ENCODE measurements at regions not wholly inside any gene's neighbourhood (a gene's known extent, or its start where the extent isn't known, plus 50 kb on each side); places are given as distances from the start of the nearest gene placed in this dataset.

DNA sequence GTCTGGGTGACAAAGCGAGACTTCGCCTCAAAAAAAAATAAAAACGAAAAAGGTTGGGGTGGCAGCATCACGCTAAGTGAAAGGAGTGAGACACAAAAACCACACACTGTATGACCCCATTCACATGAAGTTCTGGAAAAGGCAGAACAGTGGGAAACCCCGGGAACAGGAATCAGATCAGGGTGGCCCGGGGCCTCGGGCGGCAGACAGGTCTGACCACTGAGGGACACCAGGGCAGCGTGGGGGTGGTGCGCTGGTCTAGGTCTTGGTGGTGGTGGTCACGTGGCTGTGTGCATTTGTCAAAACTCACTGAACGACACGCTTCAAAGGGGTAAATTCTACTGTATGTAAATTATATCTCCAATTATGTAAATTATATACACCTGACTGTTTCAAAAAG is 79.7 kb upstream of the PRR20G start:
- Histone ChIP-seq H3K36me3 (ENCODE audit: control insufficient read depth in 1 of 2, insufficient read depth in 2 of 2, low read length in 2 of 2) (no peaks in the 10 kb centered on the region), H4K20me1 (ENCODE audit: insufficient read depth) (no peaks in the 10 kb centered on the region), H3K27me3 (ENCODE audit: insufficient read depth, low read length) (peaks cover 12% of the 10 kb centered on the region), H3K79me2 (ENCODE audit: insufficient read depth, low read length) (no peaks in the 10 kb centered on the region), H3K4me3 (replicated peaks in 1 of 2; ENCODE audit: low read depth in 1 of 2, low read length in 2 of 2) (no peak overlapping the region), H2AFZ (ENCODE audit: low read depth, low read length, poor library complexity, severe bottlenecking) (no peak overlapping the region), H3K9me3 (ENCODE audit: control insufficient read depth in 1 of 2, insufficient read depth in 1 of 2, low read depth in 1 of 2, low read length in 2 of 2) (no peaks in the 10 kb centered on the region), H3K4me1 (ENCODE audit: control insufficient read depth in 1 of 2, insufficient read depth in 2 of 2, low read length in 2 of 2) (no peaks in the 10 kb centered on the region), H3K9ac (ENCODE audit: low read length) (no peak overlapping the region), H3K27ac (ENCODE audit: low read depth, low read length) (no peak overlapping the region), H3K9me2 (ENCODE audit: insufficient read depth) (no peaks in the 10 kb centered on the region), H3K4me2 (ENCODE audit: low read length) (no peak overlapping the region)
- intact Hi-C loops (cut with micrococcal nuclease): no loop called here
- POLR2A ChIA-PET: no interaction called here
- BruUV-seq (replicated peaks): no TSS peak
- CTCF ChIA-PET: no interaction called here
- RAD21 ChIA-PET (ENCODE audit: low non-redundant PET in 1 of 2, low total read pairs in 2 of 2, uncharacterized antibody in 2 of 2, unreplicated experiment in 2 of 2): no interaction called here
- DNase-seq (ENCODE audit: low read depth, low spot score) (no peak), ATAC-seq (no peak)
- TF ChIP-seq, protein P1, sequence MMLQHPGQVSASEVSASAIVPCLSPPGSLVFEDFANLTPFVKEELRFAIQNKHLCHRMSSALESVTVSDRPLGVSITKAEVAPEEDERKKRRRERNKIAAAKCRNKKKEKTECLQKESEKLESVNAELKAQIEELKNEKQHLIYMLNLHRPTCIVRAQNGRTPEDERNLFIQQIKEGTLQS (IDR thresholded peaks at IDR 0.05): no peak
- TF ChIP-seq FOSL1 (IDR thresholded peaks at IDR 0.05; ENCODE audit: low read depth): no peak
- no peak for TF ChIP-seq CEBPB (IDR thresholded peaks at IDR 0.05; ENCODE audit: low read depth)
- TF ChIP-seq EGR1 (IDR thresholded peaks at IDR 0.05; ENCODE audit: low read depth): no peak
- TF ChIP-seq ZFX (IDR thresholded peaks at IDR 0.05): no peak
- TF ChIP-seq RAD21 (IDR thresholded peaks at IDR 0.05; ENCODE audit: low read depth): no peak
- TF ChIP-seq CBX3 (IDR thresholded peaks at IDR 0.05; ENCODE audit: low read depth): no peak
- no peak for TF ChIP-seq EZH2 (IDR thresholded peaks at IDR 0.05)
- TF ChIP-seq JUND (IDR thresholded peaks at IDR 0.05): no peak
- no peak for TF ChIP-seq TCF7L2 (IDR thresholded peaks at IDR 0.05; ENCODE audit: borderline replicate concordance, extremely low read depth, insufficient read depth, insufficient read length)
- TF ChIP-seq, protein P2, sequence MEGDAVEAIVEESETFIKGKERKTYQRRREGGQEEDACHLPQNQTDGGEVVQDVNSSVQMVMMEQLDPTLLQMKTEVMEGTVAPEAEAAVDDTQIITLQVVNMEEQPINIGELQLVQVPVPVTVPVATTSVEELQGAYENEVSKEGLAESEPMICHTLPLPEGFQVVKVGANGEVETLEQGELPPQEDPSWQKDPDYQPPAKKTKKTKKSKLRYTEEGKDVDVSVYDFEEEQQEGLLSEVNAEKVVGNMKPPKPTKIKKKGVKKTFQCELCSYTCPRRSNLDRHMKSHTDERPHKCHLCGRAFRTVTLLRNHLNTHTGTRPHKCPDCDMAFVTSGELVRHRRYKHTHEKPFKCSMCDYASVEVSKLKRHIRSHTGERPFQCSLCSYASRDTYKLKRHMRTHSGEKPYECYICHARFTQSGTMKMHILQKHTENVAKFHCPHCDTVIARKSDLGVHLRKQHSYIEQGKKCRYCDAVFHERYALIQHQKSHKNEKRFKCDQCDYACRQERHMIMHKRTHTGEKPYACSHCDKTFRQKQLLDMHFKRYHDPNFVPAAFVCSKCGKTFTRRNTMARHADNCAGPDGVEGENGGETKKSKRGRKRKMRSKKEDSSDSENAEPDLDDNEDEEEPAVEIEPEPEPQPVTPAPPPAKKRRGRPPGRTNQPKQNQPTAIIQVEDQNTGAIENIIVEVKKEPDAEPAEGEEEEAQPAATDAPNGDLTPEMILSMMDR (IDR thresholded peaks at IDR 0.05 in 2 of 3, conservative IDR thresholded peaks at IDR 0.05 in 1 of 3; ENCODE audit: borderline replicate concordance in 1 of 3, insufficient read depth in 1 of 3, low read depth in 2 of 3, low read length in 2 of 3): no peak

Data from HCT116 (cell line).